Mesenchymal stem cell (in vitro differentiated cells and primary cell): ENCODE measurements at regions not wholly inside any gene's neighbourhood (a gene's known extent, or its start where the extent isn't known, plus 50 kb on each side); places are given as distances from the start of the nearest gene placed in this dataset.

Source experiments
- DNase-seq: peaks from one replicate; pipeline ENCODE4 v3.0.0-alpha.2; 2013
- H2AFZ ChIP-seq: one replicate; pipeline ENCODE4 v1.6.1; 2013; ENCODE audit warnings: low read depth, mild to moderate bottlenecking, control low read depth, inconsistent platforms, low read length, moderate library complexity
- H2AK5ac ChIP-seq: 2 replicates; pipeline ENCODE4 v1.6.1; 2013; ENCODE audit warnings: low read length, moderate library complexity, mild to moderate bottlenecking, inconsistent platforms; ENCODE audit not compliant: severe bottlenecking
- H2BK120ac ChIP-seq: one replicate; pipeline ENCODE4 v1.6.1; 2013; ENCODE audit warnings: low read depth, mild to moderate bottlenecking, inconsistent platforms, low read length, moderate library complexity
- H2BK12ac ChIP-seq, 2 experiments: one replicate each; pipeline ENCODE4 v1.6.1; 2013; ENCODE audit warnings: inconsistent platforms in 2 of 2, low read length in 2 of 2, mild to moderate bottlenecking in 2 of 2, moderate library complexity in 2 of 2, control low read depth in 1 of 2
- H2BK15ac ChIP-seq: one replicate; pipeline ENCODE4 v1.6.1; 2013; ENCODE audit warnings: mild to moderate bottlenecking, low read depth, inconsistent platforms; ENCODE audit not compliant: poor library complexity, severe bottlenecking
- H2BK5ac ChIP-seq: 2 replicates; pipeline ENCODE4 v1.6.1; 2013; ENCODE audit warnings: low read depth, mild to moderate bottlenecking, low read length, control low read depth, inconsistent platforms; ENCODE audit not compliant: poor library complexity, severe bottlenecking
- H3K14ac ChIP-seq, 2 experiments: one replicate each; pipeline ENCODE4 v1.6.1; 2013; ENCODE audit warnings: inconsistent platforms in 2 of 2, low read length in 2 of 2, control low read depth in 1 of 2, mild to moderate bottlenecking in 1 of 2, moderate library complexity in 1 of 2
- H3K18ac ChIP-seq, 2 experiments: one replicate each; pipeline ENCODE4 v1.6.1; 2013; ENCODE audit warnings: inconsistent platforms in 2 of 2, low read length in 2 of 2, control low read depth in 1 of 2, low read depth in 1 of 2, mild to moderate bottlenecking in 1 of 2
- H3K23ac ChIP-seq, 2 experiments: one replicate each; pipeline ENCODE4 v1.6.1; 2013; ENCODE audit warnings: inconsistent platforms in 2 of 2, low read length in 2 of 2, mild to moderate bottlenecking in 2 of 2, moderate library complexity in 2 of 2, control low read depth in 1 of 2
- H3K27ac ChIP-seq: 2 replicates; pipeline ENCODE4 v1.5.1; 2013; ENCODE audit warnings: mild to moderate bottlenecking, moderate library complexity, low read length, control low read depth, inconsistent platforms; ENCODE audit not compliant: poor library complexity, severe bottlenecking
- H3K27me3 ChIP-seq, 2 experiments: 2 replicates each; pipeline versions ENCODE4 v1.6.1 to v1.7.0; 2013; ENCODE audit warnings: low read length in 2 of 2, mild to moderate bottlenecking in 2 of 2, moderate library complexity in 2 of 2, control low read depth in 1 of 2, inconsistent platforms in 1 of 2; ENCODE audit not compliant: control insufficient read depth in 1 of 2, insufficient read depth in 1 of 2
- H3K36me3 ChIP-seq, 2 experiments: 2 replicates each; pipeline versions ENCODE4 v1.6.1 to v1.7.0; 2013; ENCODE audit warnings: low read length in 2 of 2, control low read depth in 1 of 2, inconsistent platforms in 1 of 2, low read depth in 1 of 2, mild to moderate bottlenecking in 1 of 2; ENCODE audit not compliant: insufficient read depth in 2 of 2, control insufficient read depth in 1 of 2
- H3K4ac ChIP-seq, 2 experiments: one replicate each; pipeline ENCODE4 v1.6.1; 2013; ENCODE audit warnings: inconsistent platforms in 2 of 2, low read length in 2 of 2, mild to moderate bottlenecking in 2 of 2, moderate library complexity in 2 of 2, control low read depth in 1 of 2, low read depth in 1 of 2
- H3K4me1 ChIP-seq: 2 replicates; pipeline ENCODE4 v1.6.1; 2013; ENCODE audit warnings: low read depth, low read length, control low read depth; ENCODE audit not compliant: control insufficient read depth, insufficient read depth
- H3K4me2 ChIP-seq: 2 replicates; pipeline ENCODE4 v1.6.1; 2013; ENCODE audit warnings: low read length, mild to moderate bottlenecking, inconsistent platforms; ENCODE audit not compliant: poor library complexity, severe bottlenecking
- H3K4me3 ChIP-seq, 2 experiments: 2 replicates each; pipeline versions ENCODE4 v1.5.1 to v1.7.0; 2013; ENCODE audit warnings: low read length in 2 of 2, mild to moderate bottlenecking in 2 of 2, control low read depth in 1 of 2, low read depth in 1 of 2; ENCODE audit not compliant: insufficient read depth in 1 of 2
- H3K79me1 ChIP-seq: replicated peaks from 2 replicates; pipeline ENCODE4 v1.6.1; 2013; ENCODE audit warnings: mild to moderate bottlenecking, control low read depth, low read length, inconsistent platforms; ENCODE audit not compliant: poor library complexity, severe bottlenecking
- H3K9ac ChIP-seq: 2 replicates; pipeline ENCODE4 v1.7.0; 2013; ENCODE audit warnings: mild to moderate bottlenecking, low read length, moderate library complexity
- H3K9me3 ChIP-seq: 2 replicates; pipeline ENCODE4 v1.7.0; 2013; ENCODE audit warnings: mild to moderate bottlenecking, low read length; ENCODE audit not compliant: control insufficient read depth
- H4K8ac ChIP-seq: one replicate; pipeline ENCODE4 v1.6.1; 2013; ENCODE audit warnings: inconsistent platforms, mild to moderate bottlenecking, low read length, moderate library complexity
- H4K91ac ChIP-seq: one replicate; pipeline ENCODE4 v1.6.1; 2013; ENCODE audit warnings: mild to moderate bottlenecking, low read length, inconsistent platforms
- WGBS: methylation state at CpG from one replicate; pipeline ENCODE4 v1.1.7; 2013; ENCODE audit warnings: mixed read lengths; 5-methylcytosine and 5-hydroxymethylcytosine counted together

GRCh38 chr3:59547874-59548273 lies 498.0 kb upstream of the CFAP20DC start:
- DNase-seq: no peak

GRCh38 chr3:59546522-59546921 lies 496.7 kb upstream of the CFAP20DC start:
- Histone ChIP-seq H3K9me3 (no peaks in the 10 kb centered on the region), H2BK15ac (no peak overlapping the region), H2AK5ac (no peak overlapping the region), H3K27ac (no peak overlapping the region), H2BK5ac (no peak overlapping the region), H3K18ac (no peak overlapping the region), H2BK120ac (no peak overlapping the region), H3K14ac (no peak overlapping the region), H3K27me3 (no peaks in the 10 kb centered on the region), H3K4me3 (no peak overlapping the region), H4K8ac (no peak overlapping the region), H2BK12ac (no peak overlapping the region), H3K36me3 (no peaks in the 10 kb centered on the region), H3K79me1 (no peaks in the 10 kb centered on the region), H3K9ac (no peak overlapping the region), H3K4me2 (no peak overlapping the region), H4K91ac (no peak overlapping the region), H2AFZ (no peak overlapping the region), H3K4me1 (no peaks in the 10 kb centered on the region), H3K23ac (no peak overlapping the region), H3K4ac (no peak overlapping the region)
- 100% methylated on average over 1 of the region's 1 CpG for WGBS
- no peak for DNase-seq

More at GRCh38 chr3:59547874-59548273, 498.0 kb upstream of the CFAP20DC start:
- WGBS: 94% methylated on average over 2 of the region's 3 CpGs
- H4K91ac ChIP-seq: no peak overlapping the region
- no peak overlapping the region for H3K14ac ChIP-seq
- H3K27me3 ChIP-seq: no peaks in the 10 kb centered on the region
- H2BK15ac ChIP-seq: no peak overlapping the region
- H3K4me3 ChIP-seq: no peak overlapping the region
- H2BK120ac ChIP-seq: no peak overlapping the region
- H3K18ac ChIP-seq: no peak overlapping the region
- H3K4me2 ChIP-seq: no peak overlapping the region
- H3K4me1 ChIP-seq: no peaks in the 10 kb centered on the region
- H3K23ac ChIP-seq: no peak overlapping the region
- H2BK12ac ChIP-seq: no peak overlapping the region
- H3K79me1 ChIP-seq: no peaks in the 10 kb centered on the region
- no peak overlapping the region for H2AK5ac ChIP-seq
- no peak overlapping the region for H3K27ac ChIP-seq
- H2AFZ ChIP-seq: no peak overlapping the region
- H3K36me3 ChIP-seq: no peaks in the 10 kb centered on the region
- no peaks in the 10 kb centered on the region for H3K9me3 ChIP-seq
- no peak overlapping the region for H2BK5ac ChIP-seq
- H3K9ac ChIP-seq: no peak overlapping the region
- H4K8ac ChIP-seq: no peak overlapping the region
- no peak overlapping the region for H3K4ac ChIP-seq

- H4K8ac ChIP-seq: no peak overlapping the region
- H2BK5ac ChIP-seq: no peak overlapping the region
- no peaks in the 10 kb centered on the region for H3K79me1 ChIP-seq
- H3K14ac ChIP-seq: no peak overlapping the region
- no peaks in the 10 kb centered on the region for H3K27me3 ChIP-seq
- no peak overlapping the region for H3K4me2 ChIP-seq
- H3K36me3 ChIP-seq: no peaks in the 10 kb centered on the region
- peaks cover 4% of the 10 kb centered on the region for H3K4me1 ChIP-seq
- H2BK15ac ChIP-seq: no peak overlapping the region
- H3K4me3 ChIP-seq: no peak overlapping the region
- no peaks in the 10 kb centered on the region for H3K9me3 ChIP-seq
- no peak overlapping the region for H3K27ac ChIP-seq
- H2AK5ac ChIP-seq: no peak overlapping the region
- H2BK120ac ChIP-seq: no peak overlapping the region
- H3K18ac ChIP-seq: no peak overlapping the region
- H4K91ac ChIP-seq: no peak overlapping the region
- H3K23ac ChIP-seq: no peak overlapping the region
- no peak overlapping the region for H3K4ac ChIP-seq
- DNase-seq: no peak
- H2BK12ac ChIP-seq: no peak overlapping the region
- H2AFZ ChIP-seq: no peak overlapping the region
- H3K9ac ChIP-seq: no peak overlapping the region
- 86% methylated on average over 1 of the region's 1 CpG for WGBS
These were observed 495.5 kb upstream of the CFAP20DC start for GRCh38 chr3:59545374-59545773.

GRCh38 chr3:59542276-59542675 lies 492.5 kb upstream of the CFAP20DC start:
- no peaks in the 10 kb centered on the region for H3K36me3 ChIP-seq
- H3K14ac ChIP-seq: no peak overlapping the region
- no peaks in the 10 kb centered on the region for H3K9me3 ChIP-seq
- H3K4me1 ChIP-seq: peaks cover 5% of the 10 kb centered on the region
- H3K23ac ChIP-seq: no peak overlapping the region
- no peak overlapping the region for H4K8ac ChIP-seq
- no peak overlapping the region for H3K4me3 ChIP-seq
- H4K91ac ChIP-seq: no peak overlapping the region
- no peak for DNase-seq
- no peak overlapping the region for H3K27ac ChIP-seq
- WGBS: 43% methylated on average over 3 of the region's 3 CpGs
- no peak overlapping the region for H3K4ac ChIP-seq
- no peaks in the 10 kb centered on the region for H3K79me1 ChIP-seq
- H2BK120ac ChIP-seq: no peak overlapping the region
- no peak overlapping the region for H3K4me2 ChIP-seq
- no peaks in the 10 kb centered on the region for H3K27me3 ChIP-seq
- H2BK5ac ChIP-seq: no peak overlapping the region
- H3K18ac ChIP-seq: peak overlapping the region in 1 of 2 experiments; percentile 60
- no peak overlapping the region for H2BK12ac ChIP-seq
- H3K9ac ChIP-seq: no peak overlapping the region
- peak overlapping the region; percentile 30 for H2AK5ac ChIP-seq
- H2BK15ac ChIP-seq: no peak overlapping the region
- H2AFZ ChIP-seq: no peak overlapping the region
